ENCODE measurements at regions not wholly inside any gene's neighbourhood (a gene's known extent, or its start where the extent isn't known, plus 50 kb on each side); places are given as distances from the start of the nearest gene placed in this dataset.

DNA sequence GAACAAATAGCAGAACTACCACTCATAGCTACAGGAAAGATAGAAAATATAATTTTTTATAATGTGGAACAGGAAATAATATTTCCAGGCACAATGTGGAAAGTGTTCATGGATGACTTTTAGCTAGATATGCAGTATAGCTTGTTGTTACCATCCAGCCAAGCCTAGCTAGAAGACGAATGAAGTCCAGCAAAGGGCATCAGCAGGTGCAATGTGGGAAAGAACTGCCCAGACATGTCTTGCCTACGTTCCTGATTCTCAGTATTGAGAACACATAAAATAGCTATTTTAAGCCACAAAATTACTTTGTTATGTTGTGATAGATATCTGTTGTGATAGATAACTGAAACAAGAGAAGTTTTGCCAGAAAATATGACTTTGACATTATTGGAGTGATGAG lies 1690.0 kb upstream of the LRRTM3 start:
- TF ChIP-seq CTCF (IDR thresholded peaks at IDR 0.05) (no peak), POLR2A (IDR thresholded peaks at IDR 0.05) (no peak), POLR2AphosphoS5 (IDR thresholded peaks at IDR 0.05) (no peak)
